ENCODE measurements at regions not wholly inside any gene's neighbourhood (a gene's known extent, or its start where the extent isn't known, plus 50 kb on each side); places are given as distances from the start of the nearest gene placed in this dataset.
"Not testable (repeated sequence)": the region's sequence is repeated elsewhere in the genome, so short reads cannot be mapped to it uniquely, and the experiment has no call there.

DNA sequence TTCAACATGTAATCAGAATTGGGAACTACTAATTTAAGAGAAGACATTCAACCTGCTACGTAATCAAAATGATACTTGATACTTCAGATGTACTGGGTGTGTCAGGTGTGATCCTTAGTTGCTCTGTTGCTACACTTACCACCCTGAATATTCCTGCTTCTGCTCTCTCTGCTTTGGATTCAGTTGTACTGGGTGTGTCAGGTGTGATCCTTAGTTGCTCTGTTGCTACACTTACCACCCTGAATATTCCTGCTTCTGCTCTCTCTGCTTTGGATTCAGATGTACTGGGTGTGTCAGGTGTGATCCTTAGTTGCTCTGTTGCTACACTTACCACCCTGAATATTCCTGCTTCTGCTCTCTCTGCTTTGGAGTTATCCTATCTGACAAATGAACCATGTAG lies 290.2 kb downstream of the RAB38 start:
- not testable (repeated sequence) for TF ChIP-seq YY1 (IDR thresholded peaks at IDR 0.05; ENCODE audit: insufficient read depth, insufficient read length); SUZ12 (IDR thresholded peaks at IDR 0.05; ENCODE audit: extremely low read depth, insufficient read depth, insufficient read length); ZNF274 (IDR thresholded peaks at IDR 0.05; ENCODE audit: low read depth, low read length)
